ENCODE measurements at regions not wholly inside any gene's neighbourhood (a gene's known extent, or its start where the extent isn't known, plus 50 kb on each side); places are given as distances from the start of the nearest gene placed in this dataset.

GRCh38 chr2:126804347-126804746 is 94.3 kb upstream of the TEX51 start:
- Mint-ChIP-seq H3K36me3 (ENCODE audit: low read depth, unreplicated experiment) (no peaks in the 10 kb centered on the region), H3K27ac (ENCODE audit: unreplicated experiment) (no peak overlapping the region), H3K4me1 (ENCODE audit: unreplicated experiment) (peaks cover 9% of the 10 kb centered on the region), H3K4me3 (ENCODE audit: unreplicated experiment) (no peak overlapping the region), H3K27me3 (ENCODE audit: unreplicated experiment) (peaks cover 4% of the 10 kb centered on the region), H3K9me3 (ENCODE audit: unreplicated experiment) (no peaks in the 10 kb centered on the region)
- TF ChIP-seq CTCF (IDR thresholded peaks at IDR 0.05; ENCODE audit: unreplicated experiment), result no peak
- DNase-seq (ENCODE audit: low spot score), result no peak

GRCh38 chr2:126808929-126809328 is 89.8 kb upstream of the TEX51 start:
- no peak overlapping the region for H3K4me3 Mint-ChIP-seq (ENCODE audit: unreplicated experiment)
- no peak for TF ChIP-seq CTCF (IDR thresholded peaks at IDR 0.05; ENCODE audit: unreplicated experiment)
- H3K27ac Mint-ChIP-seq (ENCODE audit: unreplicated experiment), result no peak overlapping the region
- no peak for DNase-seq (ENCODE audit: low spot score)
- H3K9me3 Mint-ChIP-seq (ENCODE audit: unreplicated experiment), result no peaks in the 10 kb centered on the region
- peaks cover 5% of the 10 kb centered on the region for H3K4me1 Mint-ChIP-seq (ENCODE audit: unreplicated experiment)
- peaks cover 4% of the 10 kb centered on the region for H3K27me3 Mint-ChIP-seq (ENCODE audit: unreplicated experiment)
- no peaks in the 10 kb centered on the region for H3K36me3 Mint-ChIP-seq (ENCODE audit: low read depth, unreplicated experiment)

GRCh38 chr2:126809340-126809739 is 89.3 kb upstream of the TEX51 start:
- DNase-seq (ENCODE audit: low spot score), result no peak
- Mint-ChIP-seq H3K9me3 (ENCODE audit: unreplicated experiment) (no peaks in the 10 kb centered on the region), H3K36me3 (ENCODE audit: low read depth, unreplicated experiment) (no peaks in the 10 kb centered on the region), H3K4me1 (ENCODE audit: unreplicated experiment) (peaks cover 5% of the 10 kb centered on the region), H3K27ac (ENCODE audit: unreplicated experiment) (no peak overlapping the region), H3K4me3 (ENCODE audit: unreplicated experiment) (no peak overlapping the region), H3K27me3 (ENCODE audit: unreplicated experiment) (peaks cover 2% of the 10 kb centered on the region)
- no peak for TF ChIP-seq CTCF (IDR thresholded peaks at IDR 0.05; ENCODE audit: unreplicated experiment)

GRCh38 chr2:126810001-126810400 is 88.7 kb upstream of the TEX51 start:
- H3K27me3 Mint-ChIP-seq (ENCODE audit: unreplicated experiment), result no peaks in the 10 kb centered on the region
- H3K9me3 Mint-ChIP-seq (ENCODE audit: unreplicated experiment), result no peaks in the 10 kb centered on the region

GRCh38 chr2:126811101-126811500 is 87.6 kb upstream of the TEX51 start:
- H3K9me3 Mint-ChIP-seq (ENCODE audit: unreplicated experiment), result no peaks in the 10 kb centered on the region
- H3K27ac Mint-ChIP-seq (ENCODE audit: unreplicated experiment), result no peak overlapping the region
- no peak for TF ChIP-seq CTCF (IDR thresholded peaks at IDR 0.05; ENCODE audit: unreplicated experiment)
- no peak overlapping the region for H3K4me3 Mint-ChIP-seq (ENCODE audit: unreplicated experiment)
- H3K27me3 Mint-ChIP-seq (ENCODE audit: unreplicated experiment), result no peaks in the 10 kb centered on the region
- DNase-seq (ENCODE audit: low spot score), result no peak
- no peaks in the 10 kb centered on the region for H3K36me3 Mint-ChIP-seq (ENCODE audit: low read depth, unreplicated experiment)
- H3K4me1 Mint-ChIP-seq (ENCODE audit: unreplicated experiment), result peaks cover 5% of the 10 kb centered on the region

More at GRCh38 chr2:126810001-126810400, 88.7 kb upstream of the TEX51 start:
- no peak for TF ChIP-seq CTCF (IDR thresholded peaks at IDR 0.05; ENCODE audit: unreplicated experiment)
- no peak overlapping the region for H3K4me3 Mint-ChIP-seq (ENCODE audit: unreplicated experiment)
- H3K36me3 Mint-ChIP-seq (ENCODE audit: low read depth, unreplicated experiment), result no peaks in the 10 kb centered on the region
- no peak for DNase-seq (ENCODE audit: low spot score)
- peaks cover 5% of the 10 kb centered on the region for H3K4me1 Mint-ChIP-seq (ENCODE audit: unreplicated experiment)
- no peak overlapping the region for H3K27ac Mint-ChIP-seq (ENCODE audit: unreplicated experiment)
